Activated CD4-positive, alpha-beta memory T cell treated with anti-CD3 and anti-CD28 coated beads, Interleukin-2, amount 10 ng/mL, durations not matched to agents 7 days and 5 days (primary cell): ENCODE measurements at regions not wholly inside any gene's neighbourhood (a gene's known extent, or its start where the extent isn't known, plus 50 kb on each side); places are given as distances from the start of the nearest gene placed in this dataset.
"Not testable (repeated sequence)": the region's sequence is repeated elsewhere in the genome, so short reads cannot be mapped to it uniquely, and the experiment has no call there.

Experiments used
- CTCF ChIA-PET: fragments of 350-600 bp; sonication (Branson Sonifier 250); formaldehyde crosslinking; loops from one replicate; lab custom pipeline; 2021; ENCODE audit warnings: antibody characterized with exemption, inconsistent platforms; lab: Charles Lee
- POLR2A ChIA-PET: fragments of 350-600 bp; sonication (Branson Sonifier 250); formaldehyde crosslinking; loops from one replicate; lab custom pipeline; 2021; ENCODE audit warnings: antibody characterized with exemption; lab: Charles Lee
- DNase-seq: peaks from one replicate; pipeline ENCODE4 v3.0.0-alpha.2; 2020
- H3K27ac Mint-ChIP-seq: one replicate; pipeline ENCODE4 v1.8.0; 2021; ENCODE audit warnings: mild to moderate bottlenecking, mixed read lengths
- H3K27me3 Mint-ChIP-seq: one replicate; pipeline ENCODE4 v1.8.0; 2021; ENCODE audit warnings: mixed read lengths
- H3K36me3 Mint-ChIP-seq: one replicate; pipeline ENCODE4 v1.8.0; 2021; ENCODE audit warnings: low read depth, mixed read lengths
- H3K4me1 Mint-ChIP-seq: one replicate; pipeline ENCODE4 v1.8.0; 2021; ENCODE audit warnings: mixed read lengths
- H3K4me3 Mint-ChIP-seq: one replicate; pipeline ENCODE4 v1.8.0; 2021; ENCODE audit warnings: mild to moderate bottlenecking, mixed read lengths
- H3K9me3 Mint-ChIP-seq: one replicate; pipeline ENCODE4 v1.8.0; 2021; ENCODE audit warnings: mixed read lengths

GRCh38 chr13:83117046-83117445 lies 765.2 kb downstream of the SLITRK1 start:
- H3K9me3 Mint-ChIP-seq, result peaks cover 2% of the 10 kb centered on the region
- no peaks in the 10 kb centered on the region for H3K27me3 Mint-ChIP-seq
- no peak overlapping the region for H3K4me3 Mint-ChIP-seq
- H3K4me1 Mint-ChIP-seq, result no peaks in the 10 kb centered on the region
- ChIA-PET CTCF (no interaction called here), POLR2A (no interaction called here)
- no peak overlapping the region for H3K27ac Mint-ChIP-seq
- no peaks in the 10 kb centered on the region for H3K36me3 Mint-ChIP-seq
- DNase-seq, result no peak

GRCh38 chr13:83101574-83102247 lies 780.6 kb downstream of the SLITRK1 start:
- DNase-seq, H3K36me3 Mint-ChIP-seq, H3K4me1 Mint-ChIP-seq, H3K9me3 Mint-ChIP-seq, POLR2A ChIA-PET, H3K4me3 Mint-ChIP-seq, H3K27ac Mint-ChIP-seq, H3K27me3 Mint-ChIP-seq, CTCF ChIA-PET: not testable (repeated sequence)

GRCh38 chr13:83100237-83100636 lies 782.0 kb downstream of the SLITRK1 start:
- ChIA-PET CTCF (no interaction called here), POLR2A (no interaction called here)
- Mint-ChIP-seq H3K4me3 (no peak overlapping the region), H3K27ac (no peak overlapping the region), H3K9me3 (peaks cover 6% of the 10 kb centered on the region), H3K4me1 (no peaks in the 10 kb centered on the region), H3K36me3 (no peaks in the 10 kb centered on the region), H3K27me3 (no peaks in the 10 kb centered on the region)
- DNase-seq, result no peak

GRCh38 chr13:83088858-83089257 lies 793.4 kb downstream of the SLITRK1 start:
- Mint-ChIP-seq H3K27ac (no peak overlapping the region), H3K36me3 (no peaks in the 10 kb centered on the region), H3K9me3 (peaks cover 7% of the 10 kb centered on the region), H3K4me3 (no peak overlapping the region), H3K27me3 (no peaks in the 10 kb centered on the region), H3K4me1 (no peaks in the 10 kb centered on the region)
- no peak for DNase-seq
- ChIA-PET POLR2A (no interaction called here), CTCF (no interaction called here)

- ChIA-PET CTCF (no interaction called here), POLR2A (no interaction called here)
- no peak for DNase-seq
- Mint-ChIP-seq H3K27ac (no peak overlapping the region), H3K4me1 (no peaks in the 10 kb centered on the region), H3K27me3 (no peaks in the 10 kb centered on the region), H3K9me3 (peaks cover 8% of the 10 kb centered on the region), H3K4me3 (no peak overlapping the region), H3K36me3 (no peaks in the 10 kb centered on the region)
These were observed 795.3 kb downstream of the SLITRK1 start for GRCh38 chr13:83086948-83087347.

GRCh38 chr13:83086088-83086487 lies 796.2 kb downstream of the SLITRK1 start:
- no peak overlapping the region for H3K27ac Mint-ChIP-seq
- ChIA-PET POLR2A (no interaction called here), CTCF (no interaction called here)
- no peaks in the 10 kb centered on the region for H3K4me1 Mint-ChIP-seq
- H3K4me3 Mint-ChIP-seq, result no peak overlapping the region
- peaks cover 8% of the 10 kb centered on the region for H3K9me3 Mint-ChIP-seq
- H3K27me3 Mint-ChIP-seq, result no peaks in the 10 kb centered on the region
- no peak for DNase-seq
- H3K36me3 Mint-ChIP-seq, result no peaks in the 10 kb centered on the region

GRCh38 chr13:83085186-83085900 lies 796.9 kb downstream of the SLITRK1 start:
- H3K4me1 Mint-ChIP-seq, result no peaks in the 10 kb centered on the region
- POLR2A ChIA-PET, result no interaction called here

GRCh38 chr13:83077499-83077898 lies 804.8 kb downstream of the SLITRK1 start:
- Mint-ChIP-seq H3K27ac (no peak overlapping the region), H3K36me3 (no peaks in the 10 kb centered on the region), H3K9me3 (peaks cover 10% of the 10 kb centered on the region), H3K4me3 (no peak overlapping the region), H3K4me1 (no peaks in the 10 kb centered on the region), H3K27me3 (no peaks in the 10 kb centered on the region)
- CTCF ChIA-PET, result no interaction called here
- no peak for DNase-seq
- POLR2A ChIA-PET, result no interaction called here

More at GRCh38 chr13:83085186-83085900, 796.9 kb downstream of the SLITRK1 start:
- CTCF ChIA-PET, result no interaction called here
- Mint-ChIP-seq H3K4me3 (no peak overlapping the region), H3K36me3 (no peaks in the 10 kb centered on the region), H3K27ac (no peak overlapping the region), H3K27me3 (no peaks in the 10 kb centered on the region), H3K9me3 (peaks cover 8% of the 10 kb centered on the region)
- no peak for DNase-seq

GRCh38 chr13:83073930-83074329 lies 808.3 kb downstream of the SLITRK1 start:
- H3K36me3 Mint-ChIP-seq, H3K4me1 Mint-ChIP-seq, CTCF ChIA-PET, H3K4me3 Mint-ChIP-seq, DNase-seq, POLR2A ChIA-PET, H3K27me3 Mint-ChIP-seq, H3K27ac Mint-ChIP-seq, H3K9me3 Mint-ChIP-seq: not testable (repeated sequence)

- Mint-ChIP-seq H3K27me3 (no peaks in the 10 kb centered on the region), H3K9me3 (no peaks in the 10 kb centered on the region), H3K36me3 (no peaks in the 10 kb centered on the region), H3K27ac (no peak overlapping the region), H3K4me1 (no peaks in the 10 kb centered on the region), H3K4me3 (no peak overlapping the region)
- ChIA-PET CTCF (no interaction called here), POLR2A (no interaction called here)
- DNase-seq, result no peak
These were observed 817.2 kb downstream of the SLITRK1 start for GRCh38 chr13:83065108-83065507.

- H3K4me1 Mint-ChIP-seq, result no peaks in the 10 kb centered on the region
- no peak overlapping the region for H3K27ac Mint-ChIP-seq
- CTCF ChIA-PET, result no interaction called here
- no peak overlapping the region for H3K4me3 Mint-ChIP-seq
- POLR2A ChIA-PET, result no interaction called here
- H3K36me3 Mint-ChIP-seq, result no peaks in the 10 kb centered on the region
- no peak for DNase-seq
- peaks cover 2% of the 10 kb centered on the region for H3K9me3 Mint-ChIP-seq
- H3K27me3 Mint-ChIP-seq, result no peaks in the 10 kb centered on the region
These were observed 825.2 kb downstream of the SLITRK1 start for GRCh38 chr13:83057119-83057518.

GRCh38 chr13:83056269-83056668 lies 826.0 kb downstream of the SLITRK1 start:
- no peak for DNase-seq
- Mint-ChIP-seq H3K4me1 (no peaks in the 10 kb centered on the region), H3K27ac (no peak overlapping the region), H3K36me3 (no peaks in the 10 kb centered on the region), H3K4me3 (no peak overlapping the region), H3K9me3 (peaks cover 2% of the 10 kb centered on the region), H3K27me3 (no peaks in the 10 kb centered on the region)
- POLR2A ChIA-PET, result no interaction called here
- CTCF ChIA-PET, result no interaction called here

- Mint-ChIP-seq H3K27me3 (no peaks in the 10 kb centered on the region), H3K4me1 (no peaks in the 10 kb centered on the region), H3K27ac (no peak overlapping the region), H3K36me3 (no peaks in the 10 kb centered on the region), H3K4me3 (no peak overlapping the region), H3K9me3 (peaks cover 9% of the 10 kb centered on the region)
- no peak for DNase-seq
- POLR2A ChIA-PET, result no interaction called here
- CTCF ChIA-PET, result no interaction called here
These were observed 833.9 kb downstream of the SLITRK1 start for GRCh38 chr13:83048419-83048818.
